ENCODE measurements at regions not wholly inside any gene's neighbourhood (a gene's known extent, or its start where the extent isn't known, plus 50 kb on each side); places are given as distances from the start of the nearest gene placed in this dataset.

GRCh38 chr15:92840149-92840548, 60.0 kb upstream of the CHD2 start:
- no peak for TF ChIP-seq ZFP3 (CRISPR knock-in tag; IDR thresholded peaks at IDR 0.05)
- TF ChIP-seq BACH2 (CRISPR knock-in tag; IDR thresholded peaks at IDR 0.05; ENCODE audit: borderline replicate concordance), result no peak
- TF ChIP-seq RARB (CRISPR knock-in tag; IDR thresholded peaks at IDR 0.05), result no peak
- TF ChIP-seq ISL1 (CRISPR knock-in tag; IDR thresholded peaks at IDR 0.05), result no peak
- no peak for TF ChIP-seq OSR1 (CRISPR knock-in tag; IDR thresholded peaks at IDR 0.05)

All from SK-N-SH treated with all-trans-retinoic acid at 6 μM for 48 hours (cell line).